ENCODE measurements at regions not wholly inside any gene's neighbourhood (a gene's known extent, or its start where the extent isn't known, plus 50 kb on each side); places are given as distances from the start of the nearest gene placed in this dataset.
"Not testable (repeated sequence)": the region's sequence is repeated elsewhere in the genome, so short reads cannot be mapped to it uniquely, and the experiment has no call there.

DNA sequence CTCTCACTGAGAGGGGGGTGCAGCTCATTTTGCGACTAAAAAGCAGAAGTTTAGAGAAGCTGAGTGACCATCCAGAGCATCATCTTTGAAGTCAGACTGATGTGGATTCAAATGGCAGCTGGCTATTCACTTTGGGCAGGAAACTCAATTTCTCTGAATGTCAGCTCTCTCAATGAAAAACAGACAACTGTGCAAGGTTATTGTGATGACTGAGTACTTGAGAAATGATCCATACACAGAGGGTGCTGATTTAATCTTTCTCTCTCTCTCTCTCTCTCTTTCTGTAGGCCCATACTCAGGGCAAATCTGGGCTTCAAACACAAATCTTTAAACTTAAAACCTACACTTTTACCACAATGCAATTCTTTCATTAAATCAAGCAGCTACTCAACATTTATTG, 185.8 kb upstream of the SLIT2 start:
- no peaks in the 10 kb centered on the region for H3K27me3 ChIP-seq (replicated peaks in 1 of 2; ENCODE audit: control insufficient read depth in 2 of 2, insufficient read depth in 2 of 2, low read length in 1 of 2)
- POLR2A ChIA-PET: no interaction called here
- no TSS peak for BruUV-seq (replicated peaks)
- H3K36me3 ChIP-seq (ENCODE audit: control insufficient read depth in 2 of 2, insufficient read depth in 2 of 2, low read length in 1 of 2): no peaks in the 10 kb centered on the region
- H3K79me2 ChIP-seq (ENCODE audit: control insufficient read depth, insufficient read depth, low read length): no peaks in the 10 kb centered on the region
- DNase-seq (ENCODE audit: low read depth, low spot score) (no peak), FAIRE-seq (no peak), ATAC-seq (no peak)
- H3K4me2 ChIP-seq (ENCODE audit: control insufficient read depth, insufficient read depth): no peak overlapping the region
- no peaks in the 10 kb centered on the region for H3K9me3 ChIP-seq (replicated peaks; ENCODE audit: control insufficient read depth, insufficient read depth, low read length)
- no peaks in the 10 kb centered on the region for H3K4me1 ChIP-seq (ENCODE audit: control insufficient read depth, insufficient read depth, low read length)
- no peaks in the 10 kb centered on the region for H4K20me1 ChIP-seq (ENCODE audit: control insufficient read depth, insufficient read depth)
- SMC1A ChIA-PET (ENCODE audit: uncharacterized antibody, unreplicated experiment): no interaction called here
- 4% methylated on average over 1 of the region's 1 CpG for WGBS (ENCODE audit: insufficient coverage, insufficient replicate concordance, low lambda C conversion rate, missing lambda C conversion rate)
- RAD21 ChIA-PET (ENCODE audit: unreplicated experiment): no interaction called here
- no peak for TF ChIP-seq SREBF2 (IDR thresholded peaks at IDR 0.05; ENCODE audit: low read length)
- CTCF ChIA-PET: no interaction called here
- H2AFZ ChIP-seq (ENCODE audit: control insufficient read depth, low read depth, low read length): no peak overlapping the region
- no peak overlapping the region for H3K9ac ChIP-seq (ENCODE audit: control insufficient read depth, insufficient read depth, low read length)
- H3K27ac ChIP-seq (ENCODE audit: control insufficient read depth, insufficient read depth): no peak overlapping the region
- in situ Hi-C loops (cut with MboI): no loop called here
- H3K4me3 ChIP-seq: no peak overlapping the region
- intact Hi-C loops (cut with micrococcal nuclease; ENCODE audit: unreplicated experiment): no loop called here

DNA sequence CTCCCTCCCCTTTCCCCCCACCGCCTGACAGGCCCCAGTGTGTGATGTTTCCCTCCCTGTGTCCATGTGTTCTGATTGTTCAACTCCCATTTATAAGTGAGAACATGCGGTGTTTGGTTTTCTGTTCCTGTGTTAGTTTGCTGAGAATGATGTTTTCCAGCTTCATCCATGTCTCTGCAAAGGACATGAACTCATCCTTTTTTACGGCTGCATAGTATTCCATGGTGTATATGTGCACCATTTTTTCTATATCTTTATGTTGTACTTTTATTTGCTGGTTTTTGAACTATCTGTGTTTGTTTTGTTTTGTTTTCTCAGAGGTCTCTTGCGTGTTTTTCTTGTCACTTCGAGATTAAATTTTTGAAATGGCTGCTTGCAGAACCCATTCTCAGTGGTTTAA, 188.8 kb upstream of the SLIT2 start:
- H3K27me3 ChIP-seq (replicated peaks in 1 of 2; ENCODE audit: control insufficient read depth in 2 of 2, insufficient read depth in 2 of 2, low read length in 1 of 2); H4K20me1 ChIP-seq (ENCODE audit: control insufficient read depth, insufficient read depth); H3K36me3 ChIP-seq (ENCODE audit: control insufficient read depth in 2 of 2, insufficient read depth in 2 of 2, low read length in 1 of 2); H3K4me1 ChIP-seq (ENCODE audit: control insufficient read depth, insufficient read depth, low read length); FAIRE-seq; RAD21 ChIA-PET (ENCODE audit: unreplicated experiment); H3K27ac ChIP-seq (ENCODE audit: control insufficient read depth, insufficient read depth); intact Hi-C loops (cut with micrococcal nuclease; ENCODE audit: unreplicated experiment); H3K9me3 ChIP-seq (replicated peaks; ENCODE audit: control insufficient read depth, insufficient read depth, low read length); H3K4me3 ChIP-seq; SMC1A ChIA-PET (ENCODE audit: uncharacterized antibody, unreplicated experiment); in situ Hi-C loops (cut with MboI); H2AFZ ChIP-seq (ENCODE audit: control insufficient read depth, low read depth, low read length); H3K9ac ChIP-seq (ENCODE audit: control insufficient read depth, insufficient read depth, low read length); CTCF ChIA-PET; H3K79me2 ChIP-seq (ENCODE audit: control insufficient read depth, insufficient read depth, low read length); BruUV-seq (replicated peaks); POLR2A ChIA-PET; DNase-seq (ENCODE audit: low read depth, low spot score); ATAC-seq; H3K4me2 ChIP-seq (ENCODE audit: control insufficient read depth, insufficient read depth): not testable (repeated sequence)
- 25% methylated on average over 5 of the region's 5 CpGs for WGBS (ENCODE audit: insufficient coverage, insufficient replicate concordance, low lambda C conversion rate, missing lambda C conversion rate)

DNA sequence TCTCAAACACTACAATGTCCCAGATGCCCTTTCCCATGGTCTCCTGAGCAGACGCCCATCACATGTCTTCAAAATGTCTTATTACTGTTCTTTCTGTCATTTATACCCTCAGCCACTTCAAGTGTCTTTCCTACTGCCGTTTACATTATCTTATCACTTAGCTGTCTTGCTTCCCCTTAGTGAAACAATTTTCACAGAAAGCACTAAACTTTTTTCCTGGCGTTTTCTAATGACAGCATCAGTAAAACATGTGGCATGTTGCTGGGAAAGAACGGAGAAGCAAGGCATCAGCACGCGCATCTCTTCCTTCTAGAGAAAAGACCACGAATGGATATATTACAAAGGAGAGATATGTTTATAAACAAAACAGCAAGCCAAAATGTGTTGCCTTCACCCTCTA, 189.7 kb upstream of the SLIT2 start:
- Histone ChIP-seq H3K36me3 (ENCODE audit: control insufficient read depth in 2 of 2, insufficient read depth in 2 of 2, low read length in 1 of 2) (no peaks in the 10 kb centered on the region), H3K4me1 (ENCODE audit: control insufficient read depth, insufficient read depth, low read length) (no peaks in the 10 kb centered on the region), H3K27me3 (replicated peaks in 1 of 2; ENCODE audit: control insufficient read depth in 2 of 2, insufficient read depth in 2 of 2, low read length in 1 of 2) (no peaks in the 10 kb centered on the region), H3K9ac (ENCODE audit: control insufficient read depth, insufficient read depth, low read length) (no peak overlapping the region), H3K79me2 (ENCODE audit: control insufficient read depth, insufficient read depth, low read length) (no peaks in the 10 kb centered on the region), H3K9me3 (replicated peaks; ENCODE audit: control insufficient read depth, insufficient read depth, low read length) (no peaks in the 10 kb centered on the region), H2AFZ (ENCODE audit: control insufficient read depth, low read depth, low read length) (no peak overlapping the region), H4K20me1 (ENCODE audit: control insufficient read depth, insufficient read depth) (no peaks in the 10 kb centered on the region), H3K4me3 (no peak overlapping the region), H3K4me2 (ENCODE audit: control insufficient read depth, insufficient read depth) (no peak overlapping the region), H3K27ac (ENCODE audit: control insufficient read depth, insufficient read depth) (no peak overlapping the region)
- DNase-seq (ENCODE audit: low read depth, low spot score): no peak
- no peak for ATAC-seq
- ChIA-PET RAD21 (ENCODE audit: unreplicated experiment) (no interaction called here), POLR2A (no interaction called here), CTCF (no interaction called here), SMC1A (ENCODE audit: uncharacterized antibody, unreplicated experiment) (no interaction called here)
- FAIRE-seq: no peak
- in situ Hi-C loops (cut with MboI): no loop called here
- no TSS peak for BruUV-seq (replicated peaks)
- WGBS (ENCODE audit: insufficient coverage, insufficient replicate concordance, low lambda C conversion rate, missing lambda C conversion rate): 54% methylated on average over 7 of the region's 7 CpGs
- intact Hi-C loops (cut with micrococcal nuclease; ENCODE audit: unreplicated experiment): no loop called here
- TF ChIP-seq DPF2 (IDR thresholded peaks at IDR 0.05): no peak
- TF ChIP-seq, protein P1, sequence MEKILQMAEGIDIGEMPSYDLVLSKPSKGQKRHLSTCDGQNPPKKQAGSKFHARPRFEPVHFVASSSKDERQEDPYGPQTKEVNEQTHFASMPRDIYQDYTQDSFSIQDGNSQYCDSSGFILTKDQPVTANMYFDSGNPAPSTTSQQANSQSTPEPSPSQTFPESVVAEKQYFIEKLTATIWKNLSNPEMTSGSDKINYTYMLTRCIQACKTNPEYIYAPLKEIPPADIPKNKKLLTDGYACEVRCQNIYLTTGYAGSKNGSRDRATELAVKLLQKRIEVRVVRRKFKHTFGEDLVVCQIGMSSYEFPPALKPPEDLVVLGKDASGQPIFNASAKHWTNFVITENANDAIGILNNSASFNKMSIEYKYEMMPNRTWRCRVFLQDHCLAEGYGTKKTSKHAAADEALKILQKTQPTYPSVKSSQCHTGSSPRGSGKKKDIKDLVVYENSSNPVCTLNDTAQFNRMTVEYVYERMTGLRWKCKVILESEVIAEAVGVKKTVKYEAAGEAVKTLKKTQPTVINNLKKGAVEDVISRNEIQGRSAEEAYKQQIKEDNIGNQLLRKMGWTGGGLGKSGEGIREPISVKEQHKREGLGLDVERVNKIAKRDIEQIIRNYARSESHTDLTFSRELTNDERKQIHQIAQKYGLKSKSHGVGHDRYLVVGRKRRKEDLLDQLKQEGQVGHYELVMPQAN (conservative IDR thresholded peaks at IDR 0.05): no peak
- TF ChIP-seq, protein P2, sequence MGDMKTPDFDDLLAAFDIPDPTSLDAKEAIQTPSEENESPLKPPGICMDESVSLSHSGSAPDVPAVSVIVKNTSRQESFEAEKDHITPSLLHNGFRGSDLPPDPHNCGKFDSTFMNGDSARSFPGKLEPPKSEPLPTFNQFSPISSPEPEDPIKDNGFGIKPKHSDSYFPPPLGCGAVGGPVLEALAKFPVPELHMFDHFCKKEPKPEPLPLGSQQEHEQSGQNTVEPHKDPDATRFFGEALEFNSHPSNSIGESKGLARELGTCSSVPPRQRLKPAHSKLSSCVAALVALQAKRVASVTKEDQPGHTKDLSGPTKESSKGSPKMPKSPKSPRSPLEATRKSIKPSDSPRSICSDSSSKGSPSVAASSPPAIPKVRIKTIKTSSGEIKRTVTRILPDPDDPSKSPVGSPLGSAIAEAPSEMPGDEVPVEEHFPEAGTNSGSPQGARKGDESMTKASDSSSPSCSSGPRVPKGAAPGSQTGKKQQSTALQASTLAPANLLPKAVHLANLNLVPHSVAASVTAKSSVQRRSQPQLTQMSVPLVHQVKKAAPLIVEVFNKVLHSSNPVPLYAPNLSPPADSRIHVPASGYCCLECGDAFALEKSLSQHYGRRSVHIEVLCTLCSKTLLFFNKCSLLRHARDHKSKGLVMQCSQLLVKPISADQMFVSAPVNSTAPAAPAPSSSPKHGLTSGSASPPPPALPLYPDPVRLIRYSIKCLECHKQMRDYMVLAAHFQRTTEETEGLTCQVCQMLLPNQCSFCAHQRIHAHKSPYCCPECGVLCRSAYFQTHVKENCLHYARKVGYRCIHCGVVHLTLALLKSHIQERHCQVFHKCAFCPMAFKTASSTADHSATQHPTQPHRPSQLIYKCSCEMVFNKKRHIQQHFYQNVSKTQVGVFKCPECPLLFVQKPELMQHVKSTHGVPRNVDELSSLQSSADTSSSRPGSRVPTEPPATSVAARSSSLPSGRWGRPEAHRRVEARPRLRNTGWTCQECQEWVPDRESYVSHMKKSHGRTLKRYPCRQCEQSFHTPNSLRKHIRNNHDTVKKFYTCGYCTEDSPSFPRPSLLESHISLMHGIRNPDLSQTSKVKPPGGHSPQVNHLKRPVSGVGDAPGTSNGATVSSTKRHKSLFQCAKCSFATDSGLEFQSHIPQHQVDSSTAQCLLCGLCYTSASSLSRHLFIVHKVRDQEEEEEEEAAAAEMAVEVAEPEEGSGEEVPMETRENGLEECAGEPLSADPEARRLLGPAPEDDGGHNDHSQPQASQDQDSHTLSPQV (IDR thresholded peaks at IDR 0.05): no peak
- TF ChIP-seq KLF5 (IDR thresholded peaks at IDR 0.05; ENCODE audit: partially characterized antibody): no peak
- TF ChIP-seq NFXL1 (IDR thresholded peaks at IDR 0.05; ENCODE audit: borderline replicate concordance): no peak

All from GM12878 (cell line).